H9 (cell line): ENCODE measurements at regions not wholly inside any gene's neighbourhood (a gene's known extent, or its start where the extent isn't known, plus 50 kb on each side); places are given as distances from the start of the nearest gene placed in this dataset.

Experiments used
- DNase-seq: peaks from one replicate; pipeline ENCODE4 v3.0.0-alpha.2; 2017
- H2AFZ ChIP-seq: one replicate; pipeline ENCODE4 v1.6.1; 2013; ENCODE audit warnings: mild to moderate bottlenecking, low read length, control low read depth, moderate library complexity
- H2AK5ac ChIP-seq: 2 replicates; pipeline ENCODE4 v1.6.1; 2013; ENCODE audit warnings: low read length, control low read depth, mixed read lengths; ENCODE audit not compliant: insufficient read length
- H2BK120ac ChIP-seq: one replicate; pipeline ENCODE4 v1.6.1; 2013; ENCODE audit warnings: low read depth, mild to moderate bottlenecking, low read length, control low read depth, inconsistent platforms; ENCODE audit not compliant: poor library complexity, severe bottlenecking
- H2BK12ac ChIP-seq: 2 replicates; pipeline ENCODE4 v1.6.1; 2013; ENCODE audit warnings: low read length, control low read depth, mixed read lengths, low read depth; ENCODE audit not compliant: insufficient read length
- H2BK15ac ChIP-seq: 2 replicates; pipeline ENCODE4 v1.6.1; 2013; ENCODE audit warnings: low read depth, low read length, control low read depth
- H2BK20ac ChIP-seq: one replicate; pipeline ENCODE4 v1.6.1; 2013; ENCODE audit warnings: low read depth, mild to moderate bottlenecking, low read length, control low read depth, inconsistent platforms; ENCODE audit not compliant: poor library complexity, severe bottlenecking
- H2BK5ac ChIP-seq: 2 replicates; pipeline ENCODE4 v1.6.1; 2013; ENCODE audit warnings: low read length, control low read depth, mixed read lengths; ENCODE audit not compliant: insufficient read length
- H3K14ac ChIP-seq: 2 replicates; pipeline ENCODE4 v1.6.1; 2013; ENCODE audit warnings: low read length, control low read depth; ENCODE audit not compliant: insufficient read depth
- H3K18ac ChIP-seq: 2 replicates; pipeline ENCODE4 v1.6.1; 2013; ENCODE audit warnings: low read depth, mild to moderate bottlenecking, mixed read lengths, low read length, control low read depth; ENCODE audit not compliant: insufficient read length
- H3K23ac ChIP-seq: 2 replicates; pipeline ENCODE4 v1.6.1; 2013; ENCODE audit warnings: low read length, control low read depth, mixed read lengths, low read depth; ENCODE audit not compliant: insufficient read length
- H3K23me2 ChIP-seq: 2 replicates; pipeline ENCODE4 v1.6.1; 2013; ENCODE audit warnings: low read depth, mild to moderate bottlenecking, mixed read lengths, low read length, control low read depth; ENCODE audit not compliant: insufficient read length, poor library complexity, severe bottlenecking
- H3K27ac ChIP-seq: 2 replicates; pipeline ENCODE4 v1.5.1; 2013; ENCODE audit warnings: low read length, control low read depth, mixed read lengths, low read depth; ENCODE audit not compliant: insufficient read length
- H3K27me3 ChIP-seq: 2 replicates; pipeline ENCODE4 v1.6.1; 2013; ENCODE audit warnings: low read length, control low read depth, inconsistent platforms; ENCODE audit not compliant: insufficient read depth
- H3K4ac ChIP-seq: 2 replicates; pipeline ENCODE4 v1.6.1; 2013; ENCODE audit warnings: low read depth, mild to moderate bottlenecking, control low read depth, inconsistent platforms, low read length, moderate library complexity
- H3K4me1 ChIP-seq: 2 replicates; pipeline ENCODE4 v1.6.1; 2013; ENCODE audit warnings: low read length, control low read depth, inconsistent platforms; ENCODE audit not compliant: insufficient read depth
- H3K4me2 ChIP-seq: 2 replicates; pipeline ENCODE4 v1.6.1; 2013; ENCODE audit warnings: low read length, control low read depth, mixed read lengths; ENCODE audit not compliant: insufficient read length, insufficient read depth
- H3K56ac ChIP-seq: 2 replicates; pipeline ENCODE4 v1.6.1; 2013; ENCODE audit warnings: low read depth, mild to moderate bottlenecking, mixed read lengths, low read length, control low read depth; ENCODE audit not compliant: insufficient read length
- H3K79me1 ChIP-seq: 2 replicates; pipeline ENCODE4 v1.6.1; 2013; ENCODE audit warnings: low read depth, mild to moderate bottlenecking, moderate library complexity, low read length, control low read depth, inconsistent platforms; ENCODE audit not compliant: insufficient read depth, poor library complexity, severe bottlenecking
- H3K79me2 ChIP-seq: 2 replicates; pipeline ENCODE4 v1.6.1; 2013; ENCODE audit warnings: low read length, control low read depth, inconsistent platforms; ENCODE audit not compliant: insufficient read depth
- H3K9ac ChIP-seq: 2 replicates; pipeline ENCODE4 v1.6.1; 2013; ENCODE audit warnings: low read length, control low read depth, mixed read lengths; ENCODE audit not compliant: insufficient read length; ENCODE audit errors: extremely low read depth
- H3K9me3 ChIP-seq: one replicate; pipeline ENCODE4 v1.6.1; 2013; ENCODE audit warnings: low read depth, low read length, inconsistent platforms; ENCODE audit not compliant: control insufficient read depth
- H3T11ph ChIP-seq: one replicate; pipeline ENCODE4 v1.6.1; 2013; ENCODE audit warnings: mild to moderate bottlenecking, low read length, control low read depth, inconsistent platforms
- H4K20me1 ChIP-seq: one replicate; pipeline ENCODE4 v1.6.1; 2013; ENCODE audit not compliant: control insufficient read depth, insufficient read length, insufficient read depth
- H4K5ac ChIP-seq: 2 replicates; pipeline ENCODE4 v1.6.1; 2013; ENCODE audit warnings: low read depth, mild to moderate bottlenecking, mixed read lengths, low read length, control low read depth; ENCODE audit not compliant: insufficient read length
- H4K8ac ChIP-seq: replicated peaks from 2 replicates; pipeline ENCODE4 v1.6.1; 2013; ENCODE audit warnings: low read length, control low read depth, mixed read lengths, low read depth; ENCODE audit not compliant: insufficient read length
- H4K91ac ChIP-seq: 2 replicates; pipeline ENCODE4 v1.6.1; 2013; ENCODE audit warnings: low read depth, mild to moderate bottlenecking, moderate library complexity, mixed read lengths, low read length, control low read depth; ENCODE audit not compliant: insufficient read length
- H3K27ac Mint-ChIP-seq, 3 experiments: 2 replicates in 2 of 3; 3 replicates in 1 of 3; pipeline ENCODE4 v1.8.0; 2020 to 2021; ENCODE audit warnings: mixed read lengths in 3 of 3, mild to moderate bottlenecking in 1 of 3, moderate library complexity in 1 of 3
- H3K27me3 Mint-ChIP-seq: 2 replicates; pipeline ENCODE4 v1.8.0; 2021; ENCODE audit warnings: low read depth, mild to moderate bottlenecking, moderate library complexity, mixed read lengths
- H3K36me3 Mint-ChIP-seq, 3 experiments: 2 replicates in 2 of 3; 3 replicates in 1 of 3; pipeline ENCODE4 v1.8.0; 2020 to 2021; ENCODE audit warnings: low read depth in 3 of 3, mixed read lengths in 3 of 3; ENCODE audit not compliant: insufficient read depth in 1 of 3
- H3K4me1 Mint-ChIP-seq, 2 experiments: 2 replicates each; pipeline ENCODE4 v1.8.0; 2020; ENCODE audit warnings: mixed read lengths in 2 of 2
- H3K4me3 Mint-ChIP-seq, 2 experiments: 2 replicates in 1 of 2; 3 replicates in 1 of 2; pipeline ENCODE4 v1.8.0; 2020 to 2021; ENCODE audit warnings: mild to moderate bottlenecking in 2 of 2, mixed read lengths in 2 of 2, moderate library complexity in 1 of 2
- H3K9me3 Mint-ChIP-seq, 2 experiments: 2 replicates in 1 of 2; 3 replicates in 1 of 2; pipeline ENCODE4 v1.8.0; 2020; ENCODE audit warnings: mild to moderate bottlenecking in 2 of 2, mixed read lengths in 2 of 2, moderate library complexity in 1 of 2
- CTCF ChIP-seq: fragments of 200-600 bp; sonication (generic); conservative IDR thresholded peaks from 3 replicates; pipeline ENCODE4 v1.8.0; 2021; ENCODE audit warnings: antibody characterized with exemption, mild to moderate bottlenecking
- WGBS: extraction: QIAGEN DNeasy Blood & Tissue Kit; methylation state at CpG from one replicate; pipeline ENCODE4 v1.1.7; 2013; ENCODE audit warnings: missing lambda C conversion rate, low lambda C conversion rate, mixed read lengths; ENCODE audit not compliant: insufficient read length; ENCODE audit errors: extremely low coverage; 5-methylcytosine and 5-hydroxymethylcytosine counted together

- no peak for DNase-seq
- no peak overlapping the region for H3K56ac ChIP-seq
- no peak overlapping the region for H2BK5ac ChIP-seq
- no peak overlapping the region for H3K23ac ChIP-seq
- H3K79me2 ChIP-seq: no peaks in the 10 kb centered on the region
- no peak overlapping the region for H3T11ph ChIP-seq
- H3K14ac ChIP-seq: no peak overlapping the region
- no peak overlapping the region for H3K4ac ChIP-seq
- H4K8ac ChIP-seq: no peak overlapping the region
- peaks cover 13 to 17% of the 10 kb centered on the region in 2 experiments; a peak in 4 of 5 replicates for H3K9me3 Mint-ChIP-seq
- H2BK12ac ChIP-seq: no peak overlapping the region
- no peak overlapping the region for H3K4me2 ChIP-seq
- WGBS: no CpG with 5 or more reads among the region's 7 CpGs
- peaks cover 8 to 19% of the 10 kb centered on the region in 2 experiments for H3K4me1 Mint-ChIP-seq
- no peaks in the 10 kb centered on the region for H3K23me2 ChIP-seq
- no peak overlapping the region for H3K18ac ChIP-seq
- H2BK15ac ChIP-seq: no peak overlapping the region
- H2BK120ac ChIP-seq: no peak overlapping the region
- H3K9ac ChIP-seq: no peak overlapping the region
- no peaks in the 10 kb centered on the region for H3K4me1 ChIP-seq
- peaks cover 2 to 9% (median 3%) of the 10 kb centered on the region in 3 experiments; a peak in 5 of 7 replicates for H3K36me3 Mint-ChIP-seq
- H3K27ac ChIP-seq: no peak overlapping the region
- peaks cover 9% of the 10 kb centered on the region for H3K9me3 ChIP-seq
- H4K20me1 ChIP-seq: no peaks in the 10 kb centered on the region
- no peak overlapping the region for H3K4me3 Mint-ChIP-seq
- no peak overlapping the region for H2BK20ac ChIP-seq
- H2AK5ac ChIP-seq: no peak overlapping the region
- no peak for TF ChIP-seq CTCF
- no peak overlapping the region for H2AFZ ChIP-seq
- H3K27me3 Mint-ChIP-seq: peaks cover 6% of the 10 kb centered on the region
- H4K91ac ChIP-seq: no peak overlapping the region
- no peaks in the 10 kb centered on the region for H3K27me3 ChIP-seq
- no peak overlapping the region for H3K27ac Mint-ChIP-seq
- H4K5ac ChIP-seq: no peak overlapping the region
- no peaks in the 10 kb centered on the region for H3K79me1 ChIP-seq
Measured at GRCh38 chr16:86922311-86922710, 344.0 kb downstream of the FOXL1 start.
